PC-9 (cell line): ENCODE measurements at regions not wholly inside any gene's neighbourhood (a gene's known extent, or its start where the extent isn't known, plus 50 kb on each side); places are given as distances from the start of the nearest gene placed in this dataset.

Experiments used
- CTCF ChIP-seq: fragments of 200-600 bp; sonication (generic); conservative IDR thresholded peaks from 2 replicates; pipeline ENCODE4 v1.6.1; 2017; ENCODE audit warnings: mixed run types, antibody characterized with exemption, mild to moderate bottlenecking, moderate library complexity
- EZH2 ChIP-seq: fragments of 200-600 bp; sonication (generic); IDR thresholded peaks from 2 replicates; pipeline ENCODE4 v1.8.0; 2017; ENCODE audit warnings: antibody characterized with exemption, low read depth

- no peak for TF ChIP-seq CTCF
- no peak for TF ChIP-seq EZH2
Observed at GRCh38 chr14:79972230-79972629, 239.1 kb downstream of the DIO2 start.
